Gastroesophageal sphincter (tissue), 3 donors: ENCODE measurements at regions not wholly inside any gene's neighbourhood (a gene's known extent, or its start where the extent isn't known, plus 50 kb on each side); places are given as distances from the start of the nearest gene placed in this dataset.

ENCODE experiments used
- CTCF ChIP-seq, 4 experiments: fragments of 200-600 bp in 2 of 4; fragments of 450-650 bp in 2 of 4; sonication (generic) in 1 of 4; IDR thresholded peaks; one replicate each; pipeline ENCODE4 v1.5.1; 2017 to 2019; ENCODE audit warnings: antibody characterized with exemption in 4 of 4, mild to moderate bottlenecking in 2 of 4, moderate library complexity in 2 of 4
- POLR2A ChIP-seq, 2 donors: fragments of 450-650 bp; IDR thresholded peaks; one replicate each; pipeline ENCODE4 v1.6.1; 2017; ENCODE audit warnings: antibody characterized with exemption in 2 of 2, mild to moderate bottlenecking in 2 of 2, moderate library complexity in 1 of 2

GRCh38 chr10:29151005-29151404 is 137.9 kb upstream of the LYZL1 start:
- TF ChIP-seq CTCF (IDR thresholded peaks at IDR 0.05) (no peak), POLR2A (IDR thresholded peaks at IDR 0.05) (no peak)
